ENCODE measurements at regions not wholly inside any gene's neighbourhood (a gene's known extent, or its start where the extent isn't known, plus 50 kb on each side); places are given as distances from the start of the nearest gene placed in this dataset.
"Not testable (repeated sequence)": the region's sequence is repeated elsewhere in the genome, so short reads cannot be mapped to it uniquely, and the experiment has no call there.

DNA sequence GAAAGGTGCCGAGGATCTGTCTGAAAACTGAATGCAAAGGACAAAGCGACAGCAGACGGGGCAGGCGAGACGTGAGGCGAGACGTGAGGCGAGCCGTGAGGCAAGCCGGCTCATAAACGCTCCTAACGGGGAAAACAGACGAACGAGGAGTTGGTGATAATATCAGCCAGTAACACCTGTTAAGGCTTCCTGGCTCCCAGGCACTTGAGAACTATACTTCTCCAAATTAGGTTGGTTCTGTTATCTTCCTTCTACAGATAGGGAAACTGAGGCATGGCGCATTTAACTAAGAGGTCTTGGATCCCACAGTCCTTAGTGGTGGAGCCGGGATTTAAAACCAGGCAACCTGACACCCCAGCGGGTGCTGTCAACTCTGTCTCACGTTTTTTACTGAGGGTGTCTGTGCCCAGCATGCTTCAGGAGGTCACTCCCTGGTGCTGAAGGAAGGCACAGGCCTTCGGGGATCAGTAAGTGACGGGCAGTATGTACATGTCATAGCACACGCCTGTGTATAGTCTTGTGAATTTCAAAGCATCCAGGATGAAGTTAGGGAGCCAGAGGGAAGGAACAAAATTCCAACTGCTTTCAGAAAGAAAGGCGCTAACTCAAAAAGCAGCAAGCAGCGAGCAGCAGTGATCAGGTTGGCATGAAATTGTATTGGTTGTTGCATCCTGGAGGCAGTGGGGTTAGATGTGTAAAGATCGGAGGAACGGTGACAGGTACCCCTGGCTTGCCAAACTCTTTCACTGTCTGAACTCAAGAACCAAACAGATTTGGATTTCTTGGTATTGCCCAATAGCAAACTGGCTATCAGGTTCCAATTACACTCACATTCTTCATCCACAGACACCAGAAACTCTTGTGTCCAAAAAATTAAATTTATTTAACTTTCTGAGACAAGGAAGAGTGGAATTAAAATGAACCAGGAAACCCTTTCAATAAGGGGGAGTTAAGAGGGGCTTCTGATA, 318.7 kb downstream of the THBS2 start:
- Histone ChIP-seq H3K4me1 (peaks cover 0 to 5% of the 10 kb centered on the region in 2 donors), H3K27ac (no peak overlapping the region), H3K36me3 (no peaks in the 10 kb centered on the region), H3K9me3 (no peaks in the 10 kb centered on the region), H3K4me3 (no peak overlapping the region), H3K27me3 (no peaks in the 10 kb centered on the region)
- intact Hi-C loops (cut with DNase I) = no loop called here
- DNase-seq (ENCODE audit: low spot score in 2 of 2) = no peak
- TF ChIP-seq, protein P1, sequence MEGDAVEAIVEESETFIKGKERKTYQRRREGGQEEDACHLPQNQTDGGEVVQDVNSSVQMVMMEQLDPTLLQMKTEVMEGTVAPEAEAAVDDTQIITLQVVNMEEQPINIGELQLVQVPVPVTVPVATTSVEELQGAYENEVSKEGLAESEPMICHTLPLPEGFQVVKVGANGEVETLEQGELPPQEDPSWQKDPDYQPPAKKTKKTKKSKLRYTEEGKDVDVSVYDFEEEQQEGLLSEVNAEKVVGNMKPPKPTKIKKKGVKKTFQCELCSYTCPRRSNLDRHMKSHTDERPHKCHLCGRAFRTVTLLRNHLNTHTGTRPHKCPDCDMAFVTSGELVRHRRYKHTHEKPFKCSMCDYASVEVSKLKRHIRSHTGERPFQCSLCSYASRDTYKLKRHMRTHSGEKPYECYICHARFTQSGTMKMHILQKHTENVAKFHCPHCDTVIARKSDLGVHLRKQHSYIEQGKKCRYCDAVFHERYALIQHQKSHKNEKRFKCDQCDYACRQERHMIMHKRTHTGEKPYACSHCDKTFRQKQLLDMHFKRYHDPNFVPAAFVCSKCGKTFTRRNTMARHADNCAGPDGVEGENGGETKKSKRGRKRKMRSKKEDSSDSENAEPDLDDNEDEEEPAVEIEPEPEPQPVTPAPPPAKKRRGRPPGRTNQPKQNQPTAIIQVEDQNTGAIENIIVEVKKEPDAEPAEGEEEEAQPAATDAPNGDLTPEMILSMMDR (IDR thresholded peaks at IDR 0.05) = no peak

DNA sequence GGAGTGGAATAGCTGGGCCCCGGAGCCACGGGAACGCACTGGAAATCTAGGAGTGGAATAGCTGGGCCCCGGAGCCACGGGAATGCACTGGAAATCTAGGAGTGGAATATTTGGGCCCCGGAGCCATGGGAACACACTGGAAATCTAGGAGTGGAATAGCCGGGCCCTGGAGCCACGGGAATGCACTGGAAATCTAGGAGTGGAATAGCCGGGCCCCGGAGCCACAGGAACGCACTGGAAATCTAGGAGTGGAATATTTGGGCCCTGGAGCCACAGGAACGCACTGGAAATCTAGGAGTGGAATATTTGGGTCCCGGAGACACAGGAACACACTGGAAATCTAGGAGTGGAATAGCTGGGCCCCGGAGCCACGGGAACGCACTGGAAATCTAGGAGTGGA, 321.5 kb downstream of the THBS2 start:
- H3K4me1 ChIP-seq; H3K27me3 ChIP-seq; H3K36me3 ChIP-seq; H3K27ac ChIP-seq; intact Hi-C loops (cut with DNase I); H3K4me3 ChIP-seq; DNase-seq (ENCODE audit: low spot score in 2 of 2); H3K9me3 ChIP-seq: not testable (repeated sequence)

DNA sequence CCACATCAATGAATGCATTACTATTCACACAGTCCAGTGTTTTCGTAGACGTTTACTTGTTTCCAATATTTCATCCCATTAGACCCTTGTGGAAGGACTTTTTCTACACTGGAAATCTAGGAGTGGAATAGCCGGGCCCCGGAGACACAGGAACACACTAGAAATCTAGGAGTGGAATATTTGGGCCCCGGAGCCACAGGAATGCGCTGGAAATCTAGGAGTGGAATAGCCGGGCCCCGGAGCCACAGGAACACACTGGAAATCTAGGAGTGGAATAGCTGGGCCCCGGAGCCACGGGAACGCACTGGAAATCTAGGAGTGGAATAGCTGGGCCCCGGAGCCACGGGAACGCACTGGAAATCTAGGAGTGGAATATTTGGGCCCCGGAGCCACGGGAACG, 322.6 kb downstream of the THBS2 start:
- H3K4me1 ChIP-seq; H3K9me3 ChIP-seq; H3K27me3 ChIP-seq; H3K36me3 ChIP-seq; intact Hi-C loops (cut with DNase I); DNase-seq (ENCODE audit: low spot score in 2 of 2); H3K27ac ChIP-seq; H3K4me3 ChIP-seq: not testable (repeated sequence)

DNA sequence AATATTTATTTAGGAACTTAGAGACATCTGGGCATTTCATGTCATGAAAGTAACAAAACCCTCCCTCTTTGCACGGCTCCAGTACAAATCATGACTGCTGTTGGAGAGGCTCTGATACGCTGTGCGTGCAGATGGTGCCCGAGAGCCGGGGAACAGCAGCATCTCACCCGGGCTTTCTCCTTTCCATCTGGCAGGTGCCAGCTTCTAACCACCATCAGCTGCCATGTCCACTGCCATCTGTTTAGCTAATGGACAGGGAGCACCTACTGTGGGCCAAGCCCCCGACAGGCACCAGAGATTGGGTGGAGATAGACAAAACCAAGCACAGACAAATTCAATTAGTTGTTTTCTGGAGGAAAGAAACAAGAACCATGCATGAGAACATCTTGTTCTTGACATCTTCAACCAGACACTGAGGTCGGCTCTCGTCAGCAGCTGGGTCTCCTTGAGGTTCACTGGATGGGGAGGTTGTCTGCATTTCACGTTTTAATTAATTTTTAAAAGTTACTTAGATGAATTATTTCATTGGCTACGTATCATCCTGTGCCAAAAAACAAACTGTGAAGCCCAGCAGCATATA, 323.7 kb downstream of the THBS2 start:
- TF ChIP-seq, protein P1 (IDR thresholded peaks at IDR 0.05) = no peak
- Histone ChIP-seq H3K4me1 (no peaks in the 10 kb centered on the region), H3K9me3 (no peaks in the 10 kb centered on the region), H3K27me3 (no peaks in the 10 kb centered on the region), H3K4me3 (no peak overlapping the region), H3K27ac (no peak overlapping the region), H3K36me3 (no peaks in the 10 kb centered on the region)
- intact Hi-C loops (cut with DNase I) = no loop called here
- DNase-seq (ENCODE audit: low spot score in 2 of 2) = no peak

DNA sequence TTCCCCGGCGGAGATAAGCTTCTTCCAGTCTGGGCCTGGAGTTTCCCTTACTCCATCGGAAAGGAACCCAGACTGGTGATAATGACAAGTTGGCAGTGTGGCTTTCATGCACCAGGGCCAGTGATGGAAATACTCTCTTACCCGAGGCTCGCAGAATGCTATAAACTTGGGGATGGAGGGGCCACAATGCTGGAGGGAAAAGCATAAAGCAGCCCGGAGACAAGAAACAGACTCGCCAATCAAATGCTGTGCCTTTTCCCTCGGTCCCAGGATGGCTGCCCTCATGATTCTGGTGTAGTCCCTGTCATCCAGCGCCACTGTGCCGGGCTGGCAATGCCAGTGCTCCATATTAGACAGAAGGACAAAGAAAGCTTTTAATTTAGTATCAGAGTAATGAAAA, 325.6 kb downstream of the THBS2 start:
- Histone ChIP-seq H3K27me3 (no peaks in the 10 kb centered on the region), H3K4me1 (no peaks in the 10 kb centered on the region), H3K27ac (no peak overlapping the region), H3K9me3 (no peaks in the 10 kb centered on the region), H3K4me3 (no peak overlapping the region), H3K36me3 (no peaks in the 10 kb centered on the region)
- intact Hi-C loops (cut with DNase I) = no loop called here
- no peak for DNase-seq (ENCODE audit: low spot score in 2 of 2)
- TF ChIP-seq, protein P1 (IDR thresholded peaks at IDR 0.05) = no peak

DNA sequence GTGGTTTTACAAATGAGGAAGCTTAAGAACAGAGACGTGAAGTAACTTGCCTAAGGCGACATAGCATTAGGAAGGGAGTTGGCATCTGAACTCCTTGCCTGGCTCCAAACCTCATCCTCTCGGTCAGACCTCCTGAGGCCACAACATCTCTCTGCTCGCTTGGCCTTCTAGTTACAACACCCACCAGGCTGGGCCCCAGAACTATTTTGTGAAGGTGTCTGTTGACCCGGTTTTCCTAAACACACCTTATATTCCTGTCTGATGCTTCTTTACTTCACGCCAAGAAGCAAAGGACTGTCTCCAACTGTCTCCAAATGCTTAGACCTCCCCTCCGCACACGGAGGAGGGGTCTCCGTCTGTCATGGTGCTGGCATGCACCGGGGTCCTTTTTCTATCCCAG, 326.6 kb downstream of the THBS2 start:
- Histone ChIP-seq H3K27me3 (no peaks in the 10 kb centered on the region), H3K4me1 (no peaks in the 10 kb centered on the region), H3K4me3 (no peak overlapping the region), H3K9me3 (no peaks in the 10 kb centered on the region), H3K36me3 (no peaks in the 10 kb centered on the region), H3K27ac (no peak overlapping the region)
- no peak for DNase-seq (ENCODE audit: low spot score in 2 of 2)
- TF ChIP-seq, protein P1 (IDR thresholded peaks at IDR 0.05) = no peak
- intact Hi-C loops (cut with DNase I) = no loop called here

Data from ascending aorta (tissue), 2 donors.